WTC11 (cell line): ENCODE measurements at regions not wholly inside any gene's neighbourhood (a gene's known extent, or its start where the extent isn't known, plus 50 kb on each side); places are given as distances from the start of the nearest gene placed in this dataset.

Experiments used
- TP53 ChIP-seq: sonication (generic); formaldehyde crosslinking; IDR thresholded peaks from 2 replicates; pipeline ENCODE4 v1.8.1; 2023; ENCODE audit warnings: mild to moderate bottlenecking, missing genetic modification reagents
- TF ChIP-seq, protein P1 (sequence below): sonication (generic); formaldehyde crosslinking; IDR thresholded peaks from 2 replicates; pipeline ENCODE4 v1.8.0; 2022; ENCODE audit warnings: mild to moderate bottlenecking, missing genetic modification reagents
- TF ChIP-seq, protein P2 (sequence below): sonication (generic); formaldehyde crosslinking; IDR thresholded peaks from 2 replicates; pipeline ENCODE4 v1.8.1; 2022; ENCODE audit warnings: mild to moderate bottlenecking, missing genetic modification reagents, moderate library complexity, borderline replicate concordance

DNA sequence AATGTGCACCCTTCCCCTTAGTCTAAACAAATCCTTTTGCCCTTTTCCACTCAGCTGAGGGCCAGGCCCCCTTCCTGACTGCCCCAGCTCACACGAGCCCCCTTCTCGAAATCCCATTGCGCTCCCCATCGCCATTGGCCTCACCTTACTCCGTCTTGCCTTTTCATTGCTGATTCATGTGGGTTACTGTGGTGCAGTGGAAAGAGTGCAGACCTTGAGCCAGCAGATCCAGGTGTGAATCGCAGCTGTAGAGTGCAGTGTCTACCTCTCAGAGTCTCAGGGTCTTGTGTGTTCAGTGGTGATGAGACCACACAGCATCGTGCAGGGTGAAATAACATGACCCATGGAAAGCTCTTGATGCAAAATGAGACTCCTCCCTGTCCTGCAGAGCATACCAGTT, 132.4 kb upstream of the APCDD1 start:
- TF ChIP-seq, protein P1, sequence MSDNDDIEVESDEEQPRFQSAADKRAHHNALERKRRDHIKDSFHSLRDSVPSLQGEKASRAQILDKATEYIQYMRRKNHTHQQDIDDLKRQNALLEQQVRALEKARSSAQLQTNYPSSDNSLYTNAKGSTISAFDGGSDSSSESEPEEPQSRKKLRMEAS (CRISPR knock-in tag) = no peak
- TF ChIP-seq TP53 (CRISPR knock-in tag) = no peak
- TF ChIP-seq, protein P2, sequence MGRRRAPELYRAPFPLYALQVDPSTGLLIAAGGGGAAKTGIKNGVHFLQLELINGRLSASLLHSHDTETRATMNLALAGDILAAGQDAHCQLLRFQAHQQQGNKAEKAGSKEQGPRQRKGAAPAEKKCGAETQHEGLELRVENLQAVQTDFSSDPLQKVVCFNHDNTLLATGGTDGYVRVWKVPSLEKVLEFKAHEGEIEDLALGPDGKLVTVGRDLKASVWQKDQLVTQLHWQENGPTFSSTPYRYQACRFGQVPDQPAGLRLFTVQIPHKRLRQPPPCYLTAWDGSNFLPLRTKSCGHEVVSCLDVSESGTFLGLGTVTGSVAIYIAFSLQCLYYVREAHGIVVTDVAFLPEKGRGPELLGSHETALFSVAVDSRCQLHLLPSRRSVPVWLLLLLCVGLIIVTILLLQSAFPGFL (CRISPR knock-in tag) = no peak
